Erythroblast (primary cell): ENCODE measurements at regions not wholly inside any gene's neighbourhood (a gene's known extent, or its start where the extent isn't known, plus 50 kb on each side); places are given as distances from the start of the nearest gene placed in this dataset.

Source experiments
- GATA1 ChIP-seq: IDR thresholded peaks from 2 replicates; pipeline ENCODE4 v1.6.1; 2011; ENCODE audit warnings: low read depth, mild to moderate bottlenecking, control low read depth, low read length, moderate library complexity
- POLR2A ChIP-seq: IDR thresholded peaks from 2 replicates; pipeline ENCODE4 v1.6.1; 2011; ENCODE audit warnings: mild to moderate bottlenecking, low read length

GRCh38 chr18:42296723-42297122, 341.7 kb downstream of the PIK3C3 start:
- TF ChIP-seq POLR2A, result no peak
- no peak for TF ChIP-seq GATA1
